ENCODE measurements at regions not wholly inside any gene's neighbourhood (a gene's known extent, or its start where the extent isn't known, plus 50 kb on each side); places are given as distances from the start of the nearest gene placed in this dataset.

DNA sequence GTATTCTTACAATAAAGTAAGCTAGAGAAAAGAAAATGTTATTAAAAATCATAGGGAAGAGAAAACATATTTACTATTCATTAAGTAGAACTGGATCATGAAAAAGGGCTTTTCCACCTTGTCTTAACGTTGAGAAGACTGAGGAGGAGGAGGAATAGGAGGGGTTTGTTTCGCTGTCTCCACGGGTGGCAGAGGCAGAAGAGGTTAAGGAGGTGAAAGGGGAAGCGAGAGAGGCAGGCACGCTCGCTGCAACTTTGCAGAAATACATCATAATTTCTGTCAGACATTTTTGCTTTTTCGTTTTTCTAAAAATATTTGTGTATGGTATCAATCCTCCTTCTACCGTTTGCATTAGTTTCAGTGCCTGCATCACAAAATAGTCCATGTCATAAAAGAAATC, 2375.1 kb upstream of the AGA start:
- TF ChIP-seq, protein P1, sequence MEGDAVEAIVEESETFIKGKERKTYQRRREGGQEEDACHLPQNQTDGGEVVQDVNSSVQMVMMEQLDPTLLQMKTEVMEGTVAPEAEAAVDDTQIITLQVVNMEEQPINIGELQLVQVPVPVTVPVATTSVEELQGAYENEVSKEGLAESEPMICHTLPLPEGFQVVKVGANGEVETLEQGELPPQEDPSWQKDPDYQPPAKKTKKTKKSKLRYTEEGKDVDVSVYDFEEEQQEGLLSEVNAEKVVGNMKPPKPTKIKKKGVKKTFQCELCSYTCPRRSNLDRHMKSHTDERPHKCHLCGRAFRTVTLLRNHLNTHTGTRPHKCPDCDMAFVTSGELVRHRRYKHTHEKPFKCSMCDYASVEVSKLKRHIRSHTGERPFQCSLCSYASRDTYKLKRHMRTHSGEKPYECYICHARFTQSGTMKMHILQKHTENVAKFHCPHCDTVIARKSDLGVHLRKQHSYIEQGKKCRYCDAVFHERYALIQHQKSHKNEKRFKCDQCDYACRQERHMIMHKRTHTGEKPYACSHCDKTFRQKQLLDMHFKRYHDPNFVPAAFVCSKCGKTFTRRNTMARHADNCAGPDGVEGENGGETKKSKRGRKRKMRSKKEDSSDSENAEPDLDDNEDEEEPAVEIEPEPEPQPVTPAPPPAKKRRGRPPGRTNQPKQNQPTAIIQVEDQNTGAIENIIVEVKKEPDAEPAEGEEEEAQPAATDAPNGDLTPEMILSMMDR (IDR thresholded peaks at IDR 0.05; ENCODE audit: insufficient read depth, low read length, poor library complexity, severe bottlenecking): no peak
- Histone ChIP-seq H3K4me3 (replicated peaks; ENCODE audit: low read depth, low read length) (no peak overlapping the region), H3K27me3 (replicated peaks; ENCODE audit: control insufficient read depth, insufficient read depth, low read length) (no peaks in the 10 kb centered on the region), H3K36me3 (ENCODE audit: control insufficient read depth, insufficient read depth, low read length) (no peaks in the 10 kb centered on the region)
- DNase-seq (ENCODE audit: extremely low read depth, insufficient read length): no peak

DNA sequence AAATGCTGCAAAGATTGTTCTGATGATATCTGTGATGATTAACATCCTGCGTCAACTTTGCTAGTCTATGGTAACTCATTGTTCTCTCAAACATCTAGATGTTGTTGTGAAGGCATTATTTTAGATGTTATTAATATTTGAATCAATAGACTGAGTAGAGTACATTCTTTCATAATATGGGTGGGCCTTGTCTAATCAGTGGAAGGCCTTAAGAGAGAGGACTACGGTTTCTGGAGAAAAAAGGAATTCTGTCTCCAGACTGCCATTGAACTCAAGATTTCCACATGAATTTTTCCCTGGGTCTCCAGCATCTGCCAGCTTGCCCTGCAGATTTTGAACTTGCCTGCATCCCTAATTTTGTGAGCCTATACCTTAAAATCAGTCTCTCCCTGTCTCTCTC, 2381.1 kb upstream of the AGA start:
- Histone ChIP-seq H3K4me3 (replicated peaks; ENCODE audit: low read depth, low read length) (no peak overlapping the region), H3K36me3 (ENCODE audit: control insufficient read depth, insufficient read depth, low read length) (no peaks in the 10 kb centered on the region), H3K27me3 (replicated peaks; ENCODE audit: control insufficient read depth, insufficient read depth, low read length) (no peaks in the 10 kb centered on the region)
- DNase-seq (ENCODE audit: extremely low read depth, insufficient read length): no peak
- TF ChIP-seq, protein P1 (IDR thresholded peaks at IDR 0.05; ENCODE audit: insufficient read depth, low read length, poor library complexity, severe bottlenecking): no peak

DNA sequence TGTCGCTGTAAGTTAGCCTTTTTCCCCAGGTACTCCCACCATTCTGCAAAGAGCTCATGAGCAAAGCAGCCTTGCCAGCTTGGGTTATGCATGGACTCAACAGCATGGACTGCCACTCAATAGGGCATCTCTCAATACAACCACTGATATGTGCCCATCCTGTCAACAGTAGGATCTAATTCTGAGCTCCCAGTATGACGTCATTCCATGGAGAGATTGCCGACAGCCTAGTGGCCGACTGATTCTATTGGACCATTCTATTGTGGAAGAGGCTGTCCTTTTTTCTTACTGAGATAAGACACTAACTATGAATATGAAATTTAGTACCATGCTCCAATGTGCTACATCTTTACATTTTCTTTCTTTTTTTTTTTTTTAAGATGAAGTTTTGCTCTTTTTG, 2389.0 kb upstream of the AGA start:
- TF ChIP-seq, protein P1 (IDR thresholded peaks at IDR 0.05; ENCODE audit: insufficient read depth, low read length, poor library complexity, severe bottlenecking): no peak
- no peaks in the 10 kb centered on the region for H3K27me3 ChIP-seq (replicated peaks; ENCODE audit: control insufficient read depth, insufficient read depth, low read length)

DNA sequence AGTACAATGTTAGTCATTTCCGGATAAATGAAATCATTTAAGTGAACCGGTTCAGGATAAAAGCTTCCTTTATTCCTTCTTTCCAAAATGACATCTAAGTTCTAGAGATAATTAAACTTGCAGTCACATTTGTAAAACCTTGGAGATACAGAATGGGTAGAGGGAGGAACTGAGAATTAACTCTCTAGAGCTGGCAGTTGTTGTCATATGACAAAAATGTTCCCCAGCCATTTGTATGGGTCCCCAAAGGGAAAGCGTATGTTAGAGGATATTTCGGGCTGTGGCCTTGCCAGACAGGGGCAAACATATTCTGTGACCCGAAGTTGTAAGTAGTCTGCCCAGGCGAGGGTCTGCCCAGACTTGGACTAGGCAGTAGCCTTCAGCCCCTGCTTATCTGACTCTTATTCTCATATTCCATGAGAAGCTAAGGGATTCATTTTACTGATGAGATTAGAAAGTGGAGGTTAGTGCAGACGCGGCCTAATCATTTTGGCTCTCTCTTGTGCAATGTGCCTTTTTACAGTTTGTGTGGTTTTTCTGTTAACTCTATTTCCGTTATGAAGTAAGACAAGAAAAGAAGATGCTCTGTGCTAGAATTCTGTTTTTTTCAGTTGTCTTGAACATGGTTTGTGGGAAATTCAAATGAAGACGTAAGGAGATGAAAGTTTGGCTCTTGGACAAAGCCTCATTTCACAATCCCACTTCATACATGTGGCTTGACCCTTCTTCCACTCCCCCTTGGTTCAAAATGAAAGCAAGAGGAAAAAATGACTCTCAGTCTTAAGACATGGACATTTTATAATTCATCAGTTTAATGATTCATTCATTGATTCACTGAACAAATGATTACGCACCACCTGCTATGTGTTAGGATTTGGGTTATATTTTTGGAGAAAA, 2394.2 kb upstream of the AGA start:
- DNase-seq (ENCODE audit: extremely low read depth, insufficient read length): no peak
- Histone ChIP-seq H3K27me3 (replicated peaks; ENCODE audit: control insufficient read depth, insufficient read depth, low read length) (no peaks in the 10 kb centered on the region), H3K36me3 (ENCODE audit: control insufficient read depth, insufficient read depth, low read length) (no peaks in the 10 kb centered on the region), H3K4me3 (replicated peaks; ENCODE audit: low read depth, low read length) (no peak overlapping the region)
- TF ChIP-seq, protein P1 (IDR thresholded peaks at IDR 0.05; ENCODE audit: insufficient read depth, low read length, poor library complexity, severe bottlenecking): no peak

More for the DNA sequence above, 2389.0 kb upstream of the AGA start:
- no peak for DNase-seq (ENCODE audit: extremely low read depth, insufficient read length)
- Histone ChIP-seq H3K4me3 (replicated peaks; ENCODE audit: low read depth, low read length) (no peak overlapping the region), H3K36me3 (ENCODE audit: control insufficient read depth, insufficient read depth, low read length) (no peaks in the 10 kb centered on the region)

DNA sequence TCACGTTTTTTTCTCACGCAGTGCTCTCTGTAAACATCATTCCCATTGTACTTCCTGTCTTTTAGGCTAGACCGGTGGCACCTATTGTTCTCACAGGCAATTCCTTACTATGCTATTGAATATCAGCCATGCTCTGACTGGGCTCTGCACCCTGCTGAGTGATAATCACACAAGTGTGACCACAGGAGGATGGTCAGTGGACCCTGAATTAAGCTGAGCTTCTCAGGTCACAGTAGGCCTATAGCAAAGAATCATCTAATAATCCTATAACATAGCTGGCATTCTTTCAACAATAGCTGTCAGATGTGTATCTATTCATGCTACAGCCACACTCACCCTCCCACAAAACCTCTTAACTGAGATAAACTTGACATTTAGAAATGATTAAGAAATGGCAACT, 2399.8 kb upstream of the TENM3 start:
- no peak for DNase-seq (ENCODE audit: extremely low read depth, insufficient read length)
- Histone ChIP-seq H3K36me3 (ENCODE audit: control insufficient read depth, insufficient read depth, low read length) (no peaks in the 10 kb centered on the region), H3K27me3 (replicated peaks; ENCODE audit: control insufficient read depth, insufficient read depth, low read length) (no peaks in the 10 kb centered on the region), H3K4me3 (replicated peaks; ENCODE audit: low read depth, low read length) (no peak overlapping the region)
- TF ChIP-seq, protein P1 (IDR thresholded peaks at IDR 0.05; ENCODE audit: insufficient read depth, low read length, poor library complexity, severe bottlenecking): no peak
